Testis (tissue), 2 donors: ENCODE measurements at regions not wholly inside any gene's neighbourhood (a gene's known extent, or its start where the extent isn't known, plus 50 kb on each side); places are given as distances from the start of the nearest gene placed in this dataset.
"Not testable (repeated sequence)": the region's sequence is repeated elsewhere in the genome, so short reads cannot be mapped to it uniquely, and the experiment has no call there.

Experiments
- DNase-seq: peaks from one replicate; pipeline ENCODE4 v3.0.0-alpha.2; 2019
- H3K27ac ChIP-seq, 2 donors: fragments of 200-600 bp; sonication (generic); one replicate each; pipeline ENCODE4 v1.5.1; 2019
- H3K27me3 ChIP-seq: fragments of 200-600 bp; sonication (generic); one replicate; pipeline ENCODE4 v1.5.1; 2019
- H3K36me3 ChIP-seq: fragments of 200-600 bp; sonication (generic); one replicate; pipeline ENCODE4 v1.5.1; 2017; ENCODE audit warnings: low read depth; ENCODE audit errors: missing control alignments
- H3K4me1 ChIP-seq: fragments of 200-600 bp; sonication (generic); one replicate; pipeline ENCODE4 v1.5.1; 2019
- H3K4me3 ChIP-seq, 2 donors: fragments of 200-600 bp; sonication (generic); one replicate each; pipeline ENCODE4 v1.5.1; 2017 to 2019
- H3K9me3 ChIP-seq: fragments of 200-600 bp; sonication (generic); one replicate; pipeline ENCODE4 v1.5.1; 2017
- CTCF ChIP-seq, 3 experiments: fragments of 450-650 bp in 2 of 3; fragments of 200-600 bp in 1 of 3; sonication (generic) in 1 of 3; IDR thresholded peaks; one replicate each; pipeline ENCODE4 v1.5.1; 2016 to 2019; ENCODE audit warnings: antibody characterized with exemption in 3 of 3, mild to moderate bottlenecking in 2 of 3, moderate library complexity in 1 of 3
- POLR2A ChIP-seq: fragments of 450-650 bp; IDR thresholded peaks from one replicate; pipeline ENCODE4 v1.6.1; 2017; ENCODE audit warnings: antibody characterized with exemption, mild to moderate bottlenecking, moderate library complexity
- WGBS, 2 donors: methylation state at CpG; one replicate each; pipeline ENCODE4 v1.1.5; 2018; 5-methylcytosine and 5-hydroxymethylcytosine counted together
- intact Hi-C: fragments of 100-400 bp; cut with DNase I; formaldehyde crosslinking; loops from one replicate; pipeline ENCODE4 v1.15.1; 2023; ENCODE audit warnings: low total_unique reads

DNA sequence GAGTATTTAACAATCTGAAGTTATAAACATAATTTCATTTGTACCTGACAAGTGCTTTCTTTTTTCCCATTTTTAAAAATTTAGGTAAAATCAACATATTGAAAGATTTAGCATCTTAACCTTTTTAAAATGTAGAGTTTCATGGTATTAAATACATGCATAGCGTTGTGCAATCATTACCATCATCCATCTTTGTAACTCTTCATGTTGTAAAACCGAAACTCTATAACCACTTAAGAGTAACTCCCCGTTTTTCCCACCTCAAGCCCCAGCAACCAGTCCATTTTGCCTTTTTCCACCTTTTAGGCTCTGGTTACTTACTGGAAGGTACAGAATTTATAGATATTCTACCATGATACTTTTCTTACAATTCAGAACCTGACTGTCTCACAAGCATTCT is 892.5 kb downstream of the DNAJB9 start:
- Histone ChIP-seq H3K36me3 (no peaks in the 10 kb centered on the region), H3K4me1 (no peaks in the 10 kb centered on the region), H3K27me3 (no peaks in the 10 kb centered on the region), H3K9me3 (no peaks in the 10 kb centered on the region), H3K4me3 (no peak overlapping the region), H3K27ac (no peak overlapping the region)
- DNase-seq = no peak
- 82 to 87% methylated on average over 3 of the region's 3 CpGs for WGBS, 2 donors
- TF ChIP-seq CTCF (IDR thresholded peaks at IDR 0.05) (no peak), POLR2A (no peak)
- intact Hi-C loops = no loop called here

DNA sequence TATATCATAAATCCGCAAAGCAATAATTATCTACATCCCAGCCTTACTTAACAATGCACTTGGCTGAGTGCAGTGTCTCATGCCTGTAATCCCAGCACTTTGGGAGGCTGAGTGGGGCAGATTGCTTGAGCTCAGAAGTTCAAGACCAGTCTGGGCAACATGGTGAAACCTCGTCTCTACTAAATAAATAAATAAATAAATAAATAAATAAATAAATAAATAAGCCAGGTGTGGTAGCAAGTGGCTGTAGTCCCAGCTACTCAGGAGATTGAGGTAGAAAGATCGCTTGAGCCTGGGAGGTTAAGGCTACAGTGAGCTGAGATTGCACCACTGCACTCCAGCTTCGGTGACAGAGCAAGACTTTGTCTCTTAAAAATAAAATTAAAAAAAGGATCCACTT is 898.1 kb downstream of the DNAJB9 start:
- H3K36me3 ChIP-seq, H3K27me3 ChIP-seq, intact Hi-C loops, DNase-seq, H3K4me1 ChIP-seq, H3K4me3 ChIP-seq, H3K27ac ChIP-seq, H3K9me3 ChIP-seq: not testable (repeated sequence)
- WGBS, 2 donors = 71 to 93% methylated on average over 4 of the region's 4 CpGs

DNA sequence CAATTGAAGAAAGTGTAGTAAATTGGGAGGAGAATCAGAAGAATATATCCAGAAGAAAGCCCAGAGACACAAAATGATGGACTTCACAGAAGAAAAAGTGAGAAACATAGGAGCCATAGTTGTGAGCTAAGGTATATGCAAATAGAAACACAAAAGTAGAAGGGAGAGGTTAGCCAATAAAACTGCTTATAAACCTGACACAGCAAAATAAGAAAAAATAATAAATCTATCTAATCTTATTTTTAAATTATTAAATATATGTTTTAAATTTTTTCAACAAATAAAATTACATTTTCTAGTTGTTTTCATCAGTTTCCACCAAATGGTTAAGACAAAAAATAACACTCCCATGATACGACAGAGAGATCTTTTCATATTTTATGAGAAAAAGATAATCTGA is 903.5 kb downstream of the DNAJB9 start:
- no peak for DNase-seq
- Histone ChIP-seq H3K27ac (no peak overlapping the region), H3K27me3 (no peaks in the 10 kb centered on the region), H3K4me1 (no peaks in the 10 kb centered on the region), H3K36me3 (no peaks in the 10 kb centered on the region), H3K4me3 (no peak overlapping the region), H3K9me3 (no peaks in the 10 kb centered on the region)
- 89 to 93% methylated on average over 1 of the region's 1 CpG for WGBS, 2 donors
- intact Hi-C loops = no loop called here
- TF ChIP-seq CTCF (IDR thresholded peaks at IDR 0.05) = no peak
- no peak for TF ChIP-seq POLR2A

DNA sequence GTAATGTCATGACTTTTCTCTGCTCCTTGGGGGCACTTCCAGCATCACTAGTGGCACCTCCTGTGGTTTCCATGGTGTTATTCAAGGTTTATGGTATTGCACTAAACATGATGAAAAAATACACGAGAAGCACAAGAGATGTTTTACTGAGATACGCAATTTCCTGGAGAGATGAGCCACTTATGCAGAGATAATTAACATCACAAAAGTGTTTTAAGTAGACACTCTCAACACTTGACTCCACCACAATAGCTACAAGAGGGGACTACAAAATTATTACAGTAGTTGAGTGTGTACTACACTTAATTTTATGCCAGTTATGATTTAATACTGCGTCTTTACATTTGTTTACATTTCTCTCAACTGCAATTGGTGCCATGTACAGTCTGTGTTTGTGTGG is 906.7 kb downstream of the DNAJB9 start:
- H3K4me1 ChIP-seq = no peaks in the 10 kb centered on the region
- no peaks in the 10 kb centered on the region for H3K36me3 ChIP-seq
- no peaks in the 10 kb centered on the region for H3K9me3 ChIP-seq
- WGBS, 2 donors = 73 to 90% methylated on average over 3 of the region's 3 CpGs
- H3K27me3 ChIP-seq = no peaks in the 10 kb centered on the region
- no peak overlapping the region for H3K4me3 ChIP-seq
- intact Hi-C loops = no loop called here
- no peak overlapping the region for H3K27ac ChIP-seq
- DNase-seq = no peak
- TF ChIP-seq CTCF (IDR thresholded peaks at IDR 0.05) (no peak), POLR2A (no peak)

GRCh38 chr7:109479388-109479787 is 909.7 kb downstream of the DNAJB9 start:
- 66 to 69% methylated on average over 2 of the region's 2 CpGs for WGBS, 2 donors
- H3K27ac ChIP-seq = no peak overlapping the region
- no peak for DNase-seq
- H3K36me3 ChIP-seq = no peaks in the 10 kb centered on the region
- H3K27me3 ChIP-seq = no peaks in the 10 kb centered on the region
- H3K4me1 ChIP-seq = no peaks in the 10 kb centered on the region
- H3K4me3 ChIP-seq = no peak overlapping the region
- intact Hi-C loops = no loop called here
- H3K9me3 ChIP-seq = no peaks in the 10 kb centered on the region
- TF ChIP-seq POLR2A = no peak
- no peak for TF ChIP-seq CTCF (IDR thresholded peaks at IDR 0.05)

DNA sequence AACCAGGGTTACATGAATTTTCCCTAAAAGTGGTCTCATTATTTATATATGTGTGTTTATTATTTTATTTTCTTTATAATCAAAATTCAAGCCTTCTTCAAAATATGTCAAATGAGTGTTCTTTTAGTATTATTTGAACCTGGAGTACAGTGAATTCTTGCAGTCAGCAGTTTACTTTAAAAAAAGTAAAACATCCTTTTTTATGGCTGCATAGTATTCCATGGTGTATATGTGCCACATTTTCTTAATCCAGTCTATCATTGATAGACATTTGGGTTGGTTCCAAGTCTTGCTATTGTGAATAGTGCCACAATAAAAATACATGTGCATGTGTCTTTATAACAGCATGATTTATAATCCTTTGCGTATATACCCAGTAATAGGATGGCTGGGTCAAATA is 920.9 kb downstream of the DNAJB9 start:
- H3K4me3 ChIP-seq, H3K4me1 ChIP-seq, H3K27me3 ChIP-seq, intact Hi-C loops, DNase-seq, H3K27ac ChIP-seq, H3K9me3 ChIP-seq, H3K36me3 ChIP-seq: not testable (repeated sequence)
- 94 to 100% methylated on average over 1 of the region's 1 CpG for WGBS, 2 donors
